ENCODE measurements at regions not wholly inside any gene's neighbourhood (a gene's known extent, or its start where the extent isn't known, plus 50 kb on each side); places are given as distances from the start of the nearest gene placed in this dataset.

DNA sequence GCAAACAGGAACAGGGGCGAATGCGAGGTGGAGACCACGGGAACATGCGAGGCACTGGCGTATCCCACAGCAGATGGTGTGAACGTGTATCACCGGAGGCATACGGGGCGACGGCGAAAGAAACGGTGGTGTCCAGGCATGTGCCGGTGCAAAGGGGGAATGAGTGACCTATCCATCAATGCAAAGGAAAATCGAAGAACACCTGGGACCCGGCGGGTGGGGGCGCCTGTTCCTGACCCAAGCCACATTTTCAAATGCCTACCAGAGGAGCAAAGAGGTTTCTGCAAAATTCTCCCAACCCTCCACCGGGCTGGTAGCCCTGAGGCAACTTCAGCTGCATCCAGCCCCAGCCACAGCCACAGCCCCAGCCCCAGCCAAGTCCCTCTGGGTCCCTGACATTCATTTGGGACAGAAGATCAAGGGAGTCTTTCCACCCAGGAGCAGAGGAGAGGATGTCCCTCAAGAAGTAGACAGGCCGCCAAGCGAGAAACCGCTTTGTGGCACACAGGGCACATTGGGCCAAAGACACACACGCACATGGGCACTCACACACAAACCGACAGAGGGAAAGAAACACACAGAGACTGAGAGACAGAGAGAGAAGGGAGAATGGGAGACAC, 164.0 kb upstream of the ZNF337 start:
- TF ChIP-seq CTCF (IDR thresholded peaks at IDR 0.05) (no peak), POLR2A (IDR thresholded peaks at IDR 0.05; ENCODE audit: low read depth) (no peak)

Measured in esophagus muscularis mucosa (tissue), 3 donors.